ENCODE measurements at regions not wholly inside any gene's neighbourhood (a gene's known extent, or its start where the extent isn't known, plus 50 kb on each side); places are given as distances from the start of the nearest gene placed in this dataset.

DNA sequence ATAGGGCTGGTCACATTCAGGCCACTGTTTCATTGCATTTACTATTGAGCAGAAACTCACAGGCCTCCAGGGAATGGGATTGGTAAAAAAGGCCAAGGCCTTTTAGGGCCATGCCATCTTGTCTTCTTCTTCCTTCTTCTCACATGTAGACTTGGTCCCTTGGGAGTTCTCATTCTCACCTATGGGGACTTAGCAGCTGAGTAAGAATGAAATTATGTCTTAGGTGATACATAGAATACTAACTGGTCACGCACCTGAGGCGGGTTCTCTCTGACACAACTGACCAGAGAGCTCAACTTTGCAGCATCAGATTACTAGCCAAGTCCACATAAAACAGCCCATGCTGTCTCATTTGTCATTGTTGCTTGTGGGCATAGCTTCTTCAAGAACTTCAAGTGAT is 641.8 kb downstream of the EFNA5 start:
- no peak overlapping the region for H3K27ac ChIP-seq
- TF ChIP-seq ZFX (IDR thresholded peaks at IDR 0.05) (no peak), CTCF (conservative IDR thresholded peaks at IDR 0.05) (no peak)

- TF ChIP-seq CTCF (conservative IDR thresholded peaks at IDR 0.05) (no peak), ZFX (IDR thresholded peaks at IDR 0.05) (no peak)
- no peak overlapping the region for H3K27ac ChIP-seq
Measured at GRCh38 chr5:107025712-107026497, 644.8 kb downstream of the EFNA5 start.

DNA sequence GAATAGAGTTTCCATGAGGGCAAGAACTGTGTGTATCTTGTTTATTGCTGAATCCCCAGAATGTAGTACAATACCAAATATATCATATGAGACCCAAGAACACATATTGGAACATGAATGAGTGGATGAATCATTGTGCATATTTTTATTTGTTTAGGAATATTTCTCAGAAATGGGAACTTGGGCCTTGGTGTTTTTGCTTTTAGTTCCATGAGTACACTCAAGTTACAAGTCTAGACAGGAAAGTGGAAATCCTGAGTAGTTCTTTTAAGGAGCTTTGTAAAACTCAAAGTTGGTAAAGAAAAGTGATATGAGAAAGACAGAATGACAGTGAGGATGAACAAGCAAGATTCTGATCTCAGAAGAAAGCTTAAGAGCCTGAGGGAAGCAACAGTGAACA is 647.0 kb downstream of the EFNA5 start:
- TF ChIP-seq CTCF (conservative IDR thresholded peaks at IDR 0.05) (no peak), ZFX (IDR thresholded peaks at IDR 0.05) (no peak)
- no peak overlapping the region for H3K27ac ChIP-seq

DNA sequence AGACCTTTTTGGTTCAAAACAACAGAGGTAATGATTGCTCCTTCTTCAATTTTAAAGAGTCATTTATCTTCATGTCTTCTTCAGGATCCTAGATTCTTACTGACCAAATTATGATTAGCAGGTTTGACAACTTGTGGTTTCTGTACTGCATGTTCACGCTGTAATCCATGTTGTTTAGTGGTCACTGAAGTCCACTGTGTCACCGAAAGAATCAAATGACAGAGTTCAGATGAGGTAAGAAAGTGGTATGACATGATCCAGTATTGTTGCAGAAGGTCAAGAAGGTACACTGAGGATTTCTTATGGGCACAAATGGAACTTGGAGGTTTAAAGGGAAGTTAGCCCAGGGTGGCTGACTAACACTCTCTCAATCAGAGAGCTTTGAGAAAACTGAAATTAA is 649.2 kb downstream of the EFNA5 start:
- TF ChIP-seq CTCF (conservative IDR thresholded peaks at IDR 0.05): no peak
- TF ChIP-seq ZFX (IDR thresholded peaks at IDR 0.05): no peak
- no peak overlapping the region for H3K27ac ChIP-seq

- no peak overlapping the region for H3K27ac ChIP-seq
- TF ChIP-seq CTCF (conservative IDR thresholded peaks at IDR 0.05) (no peak), ZFX (IDR thresholded peaks at IDR 0.05) (no peak)
Measured at GRCh38 chr5:107020626-107021025, 650.1 kb downstream of the EFNA5 start.

GRCh38 chr5:107017616-107018015 is 653.1 kb downstream of the EFNA5 start:
- no peak overlapping the region for H3K27ac ChIP-seq
- no peak for TF ChIP-seq CTCF (conservative IDR thresholded peaks at IDR 0.05)
- no peak for TF ChIP-seq ZFX (IDR thresholded peaks at IDR 0.05)

DNA sequence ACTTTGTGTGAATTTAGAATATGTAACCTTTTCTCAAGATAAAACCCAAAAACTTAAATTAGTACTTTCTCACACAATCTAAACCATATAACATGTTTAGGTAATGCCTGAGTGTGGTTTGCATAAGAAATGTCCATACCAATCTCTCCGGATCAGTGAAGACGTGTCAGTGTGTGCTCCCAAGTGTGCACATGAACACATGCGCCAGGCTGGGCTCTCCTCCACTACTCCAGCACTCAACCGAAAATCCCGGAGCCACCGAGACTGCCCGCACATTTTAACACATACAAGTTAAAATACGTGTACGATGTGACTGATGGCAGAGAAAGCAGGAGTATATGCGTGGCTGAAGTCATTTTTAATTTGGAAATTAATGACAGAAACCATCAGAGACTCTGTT is 658.4 kb downstream of the EFNA5 start:
- TF ChIP-seq CTCF (conservative IDR thresholded peaks at IDR 0.05) (no peak), ZFX (IDR thresholded peaks at IDR 0.05) (no peak)

More for the DNA sequence above, 658.4 kb downstream of the EFNA5 start:
- H3K27ac ChIP-seq: no peak overlapping the region
